SU-DHL-6 (cell line): ENCODE measurements at regions not wholly inside any gene's neighbourhood (a gene's known extent, or its start where the extent isn't known, plus 50 kb on each side); places are given as distances from the start of the nearest gene placed in this dataset.

Experiments
- H2AFZ ChIP-seq: fragments of 200-600 bp; sonication (generic); 2 replicates; pipeline ENCODE4 v1.6.1; 2014; ENCODE audit warnings: low read depth, mild to moderate bottlenecking, moderate library complexity, mixed read lengths, antibody characterized with exemption, low read length; ENCODE audit not compliant: severe bottlenecking
- H3F3A ChIP-seq: fragments of 200-600 bp; shearing (Covaris generic); 2 replicates; pipeline ENCODE4 v1.6.0; 2016; ENCODE audit warnings: antibody characterized with exemption, mild to moderate bottlenecking; ENCODE audit not compliant: insufficient read depth
- H3K27ac ChIP-seq: fragments of 200-600 bp; sonication (generic); 2 replicates; pipeline ENCODE4 v1.5.1; 2016; ENCODE audit warnings: low read depth, mild to moderate bottlenecking, low read length, moderate library complexity, mixed read lengths
- H3K27me3 ChIP-seq: fragments of 200-600 bp; sonication (generic), shearing (Covaris generic); 2 replicates; pipeline ENCODE4 v1.6.0; 2014; ENCODE audit warnings: mild to moderate bottlenecking, low read length
- H3K36me3 ChIP-seq: fragments of 200-600 bp; sonication (generic); 2 replicates; pipeline ENCODE4 v1.6.1; 2014; ENCODE audit warnings: mild to moderate bottlenecking, low read length, mixed read lengths
- H3K4me2 ChIP-seq: fragments of 300-600, 200-600 bp; shearing (Covaris generic), sonication (generic); 2 replicates; pipeline ENCODE4 v1.6.0; 2014; ENCODE audit warnings: low read length, low read depth, mild to moderate bottlenecking; ENCODE audit not compliant: poor library complexity, severe bottlenecking
- H3K4me3 ChIP-seq: fragments of 200-600 bp; sonication (generic); 2 replicates; pipeline ENCODE4 v1.5.1; 2014; ENCODE audit warnings: antibody characterized with exemption, low read length, mild to moderate bottlenecking, mixed read lengths; ENCODE audit not compliant: insufficient read depth, poor library complexity, severe bottlenecking
- H3K79me2 ChIP-seq: fragments of 200-600 bp; sonication (generic); 2 replicates; pipeline ENCODE4 v1.6.1; 2014; ENCODE audit warnings: mild to moderate bottlenecking, low read length, moderate library complexity; ENCODE audit not compliant: insufficient read depth
- H3K9ac ChIP-seq: fragments of 200-600 bp; sonication (generic); 2 replicates; pipeline ENCODE4 v1.7.0; 2014; ENCODE audit warnings: mild to moderate bottlenecking, low read length
- H3K9me2 ChIP-seq: fragments of 200-600 bp; sonication (generic); replicated peaks from 2 replicates; pipeline ENCODE4 v1.6.1; 2014; ENCODE audit warnings: low read length; ENCODE audit not compliant: insufficient read depth
- H3K9me3 ChIP-seq: fragments of 200-600 bp; sonication (generic); 2 replicates; pipeline ENCODE4 v1.6.1; 2014; ENCODE audit warnings: low read length, mixed read lengths; ENCODE audit not compliant: insufficient read depth
- H4K20me1 ChIP-seq: fragments of 200-600 bp; sonication (generic); 2 replicates; pipeline ENCODE4 v1.6.1; 2014; ENCODE audit warnings: low read depth, mild to moderate bottlenecking, antibody characterized with exemption, low read length, moderate library complexity, mixed read lengths
- CTCF ChIP-seq: fragments of 200-600 bp; sonication (generic); IDR thresholded peaks from one replicate; pipeline ENCODE4 v1.5.1; 2017; ENCODE audit warnings: antibody characterized with exemption, mild to moderate bottlenecking, low read length, moderate library complexity; ENCODE audit not compliant: insufficient read depth, poor library complexity, severe bottlenecking
- EZH2phosphoT487 ChIP-seq: fragments of 200-600 bp; sonication (generic), shearing (Covaris generic); conservative IDR thresholded peaks from 2 replicates; pipeline ENCODE4 v1.6.1; 2018; ENCODE audit warnings: mild to moderate bottlenecking, antibody characterized with exemption, low read length, moderate library complexity, mixed read lengths

- Histone ChIP-seq H3K4me3 (no peak overlapping the region), H3K27me3 (no peaks in the 10 kb centered on the region), H3F3A (no peaks in the 10 kb centered on the region), H3K36me3 (no peaks in the 10 kb centered on the region), H3K4me2 (no peak overlapping the region), H3K27ac (no peak overlapping the region), H3K9me2 (no peaks in the 10 kb centered on the region), H4K20me1 (no peaks in the 10 kb centered on the region), H3K9me3 (no peaks in the 10 kb centered on the region), H3K9ac (no peak overlapping the region), H2AFZ (no peak overlapping the region), H3K79me2 (no peaks in the 10 kb centered on the region)
- no peak for TF ChIP-seq CTCF
- no peak for TF ChIP-seq EZH2phosphoT487
Measured at GRCh38 chr1:55808263-55808662, 593.1 kb upstream of the USP24 start.

DNA sequence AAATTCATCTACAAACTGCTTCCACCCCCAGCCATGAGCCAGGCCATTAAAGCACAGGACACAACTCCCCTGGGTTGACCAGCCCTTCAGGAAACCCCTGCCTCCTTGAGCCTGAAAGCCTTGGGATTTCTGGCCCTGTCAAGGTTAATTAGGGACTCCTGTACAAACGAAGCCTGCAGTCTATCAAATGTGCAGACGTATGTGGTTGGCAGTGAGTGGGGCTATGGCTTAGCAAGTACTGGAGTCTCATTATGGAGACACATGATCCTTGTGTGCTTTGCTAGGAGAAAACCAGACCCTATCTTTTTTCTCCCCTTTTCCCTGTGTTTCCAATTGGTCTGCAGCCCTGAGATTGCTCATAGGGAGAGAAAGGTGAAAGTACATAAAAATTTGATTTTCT, 588.3 kb upstream of the USP24 start:
- no peak overlapping the region for H2AFZ ChIP-seq
- no peak overlapping the region for H3K27ac ChIP-seq
- no peaks in the 10 kb centered on the region for H3K9me3 ChIP-seq
- H3K79me2 ChIP-seq = no peaks in the 10 kb centered on the region
- no peaks in the 10 kb centered on the region for H3K27me3 ChIP-seq
- H3K36me3 ChIP-seq = no peaks in the 10 kb centered on the region
- no peaks in the 10 kb centered on the region for H3K9me2 ChIP-seq
- H3K4me2 ChIP-seq = no peak overlapping the region
- no peak overlapping the region for H3K9ac ChIP-seq
- H4K20me1 ChIP-seq = no peaks in the 10 kb centered on the region
- no peak overlapping the region for H3K4me3 ChIP-seq
- no peak for TF ChIP-seq CTCF
- no peak for TF ChIP-seq EZH2phosphoT487
- H3F3A ChIP-seq = no peaks in the 10 kb centered on the region

DNA sequence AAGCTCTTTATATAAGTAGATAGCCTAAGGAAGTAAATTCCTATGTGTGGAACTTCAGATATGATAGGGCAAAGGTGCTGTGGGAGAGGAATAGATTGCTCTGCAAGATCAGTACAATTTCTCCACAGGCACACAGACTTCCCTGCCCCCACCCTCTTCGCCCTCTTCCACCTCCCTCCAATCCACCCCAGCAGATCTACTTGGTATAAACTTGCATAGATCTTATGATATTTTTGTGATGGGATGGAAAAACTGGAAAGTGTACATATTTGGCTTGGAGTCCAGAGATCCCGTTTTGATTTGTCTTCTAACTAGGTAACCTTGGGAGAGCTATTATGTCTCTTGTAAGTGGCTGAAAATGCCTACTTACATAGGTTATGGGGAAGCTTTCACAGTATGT, 586.3 kb upstream of the USP24 start:
- Histone ChIP-seq H3F3A (no peaks in the 10 kb centered on the region), H3K9me3 (no peaks in the 10 kb centered on the region), H3K27ac (no peak overlapping the region), H3K27me3 (no peaks in the 10 kb centered on the region), H3K79me2 (no peaks in the 10 kb centered on the region), H3K4me3 (no peak overlapping the region), H2AFZ (no peak overlapping the region), H3K4me2 (no peak overlapping the region), H3K9ac (no peak overlapping the region), H3K9me2 (no peaks in the 10 kb centered on the region), H3K36me3 (no peaks in the 10 kb centered on the region), H4K20me1 (no peaks in the 10 kb centered on the region)
- TF ChIP-seq CTCF (no peak), EZH2phosphoT487 (no peak)

GRCh38 chr1:55800503-55800902, 585.3 kb upstream of the USP24 start:
- Histone ChIP-seq H3K36me3 (no peaks in the 10 kb centered on the region), H3K4me2 (no peak overlapping the region), H3K27me3 (no peaks in the 10 kb centered on the region), H3K9ac (no peak overlapping the region), H3F3A (no peaks in the 10 kb centered on the region), H3K9me3 (no peaks in the 10 kb centered on the region), H2AFZ (no peak overlapping the region), H3K9me2 (no peaks in the 10 kb centered on the region), H3K79me2 (no peaks in the 10 kb centered on the region), H3K27ac (no peak overlapping the region), H4K20me1 (no peaks in the 10 kb centered on the region), H3K4me3 (no peak overlapping the region)
- TF ChIP-seq CTCF = no peak
- TF ChIP-seq EZH2phosphoT487 = no peak
